Activated T-helper 2 cell treated with anti-CD3 and anti-CD28 coated beads, Interferon-gamma antibody, Interleukin-2, Interleukin-4, amounts not matched to agents 10 μg/mL and 5 μg/mL and 100 μg/mL, durations not matched to agents 14 hours and 24 hours and 36 hours (primary cell): ENCODE measurements at regions not wholly inside any gene's neighbourhood (a gene's known extent, or its start where the extent isn't known, plus 50 kb on each side); places are given as distances from the start of the nearest gene placed in this dataset.

Source experiments
- DNase-seq: peaks from one replicate; pipeline ENCODE4 v3.0.0; 2021; ENCODE audit warnings: low spot score
- H3K27ac Mint-ChIP-seq: one replicate; pipeline ENCODE4 v1.8.0; 2021; ENCODE audit warnings: mixed read lengths
- H3K27me3 Mint-ChIP-seq: one replicate; pipeline ENCODE4 v1.8.0; 2021; ENCODE audit warnings: low read depth, mixed read lengths
- H3K36me3 Mint-ChIP-seq: one replicate; pipeline ENCODE4 v1.8.0; 2021; ENCODE audit warnings: low read depth, mixed read lengths
- H3K4me1 Mint-ChIP-seq: one replicate; pipeline ENCODE4 v1.8.0; 2021; ENCODE audit warnings: low read depth, mixed read lengths
- H3K4me3 Mint-ChIP-seq: one replicate; pipeline ENCODE4 v1.8.0; 2021; ENCODE audit warnings: low read depth, mild to moderate bottlenecking, moderate library complexity, mixed read lengths
- H3K9me3 Mint-ChIP-seq: one replicate; pipeline ENCODE4 v1.8.0; 2021; ENCODE audit warnings: mixed read lengths
- intact Hi-C: fragments of 100-400 bp; cut with micrococcal nuclease; formaldehyde crosslinking; loops from one replicate; pipeline ENCODE4 v1.15.1; 2023

DNA sequence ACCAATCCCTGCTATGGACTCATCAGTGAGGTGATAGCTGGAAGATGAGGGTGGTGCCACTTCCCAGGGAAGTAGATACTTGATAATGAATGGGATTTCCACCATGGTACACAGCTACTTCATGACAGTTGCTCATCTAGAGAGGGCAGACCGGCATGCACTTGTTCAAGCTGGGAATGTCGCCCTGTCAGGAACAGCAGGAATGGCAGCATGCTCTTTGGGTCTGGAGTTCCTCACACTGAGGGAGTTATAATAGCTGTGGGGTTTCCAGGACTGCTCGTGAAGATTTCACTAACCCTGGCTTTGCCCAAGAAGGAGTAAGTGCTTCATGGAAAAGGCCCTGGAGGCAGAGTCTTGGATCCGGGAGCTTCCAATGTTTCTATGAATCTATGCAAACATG is 129.2 kb downstream of the PSMG1 start:
- Mint-ChIP-seq H3K9me3 (no peaks in the 10 kb centered on the region), H3K4me3 (no peak overlapping the region), H3K27ac (no peak overlapping the region), H3K4me1 (peaks cover under 1% of the 10 kb centered on the region), H3K27me3 (peaks cover 27% of the 10 kb centered on the region), H3K36me3 (no peaks in the 10 kb centered on the region)
- no peak for DNase-seq
- intact Hi-C loops: no loop called here

DNA sequence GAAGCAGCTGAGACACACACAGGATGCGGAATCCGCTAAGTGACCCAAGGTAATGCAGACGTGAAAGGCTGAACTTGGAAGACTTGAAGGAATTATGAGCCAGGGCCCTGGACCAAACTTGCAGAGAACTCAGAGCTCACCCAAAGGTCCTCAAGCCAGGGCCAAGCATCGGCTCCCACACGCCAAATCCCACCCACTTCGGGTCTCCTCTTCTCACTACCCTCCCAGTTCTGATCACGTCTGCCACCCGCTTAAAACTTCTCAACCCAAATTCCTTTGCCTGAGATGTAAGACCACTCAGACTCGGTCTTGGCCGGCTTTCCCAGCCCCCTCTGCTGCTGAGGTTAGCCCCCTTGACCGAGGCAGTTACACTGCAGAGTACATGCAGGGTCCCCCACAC is 130.1 kb downstream of the PSMG1 start:
- intact Hi-C loops: no loop called here
- H3K27ac Mint-ChIP-seq: no peak overlapping the region
- no peak for DNase-seq
- peaks cover 27% of the 10 kb centered on the region for H3K27me3 Mint-ChIP-seq
- H3K36me3 Mint-ChIP-seq: no peaks in the 10 kb centered on the region
- H3K4me3 Mint-ChIP-seq: no peak overlapping the region
- H3K4me1 Mint-ChIP-seq: no peaks in the 10 kb centered on the region
- H3K9me3 Mint-ChIP-seq: no peaks in the 10 kb centered on the region

DNA sequence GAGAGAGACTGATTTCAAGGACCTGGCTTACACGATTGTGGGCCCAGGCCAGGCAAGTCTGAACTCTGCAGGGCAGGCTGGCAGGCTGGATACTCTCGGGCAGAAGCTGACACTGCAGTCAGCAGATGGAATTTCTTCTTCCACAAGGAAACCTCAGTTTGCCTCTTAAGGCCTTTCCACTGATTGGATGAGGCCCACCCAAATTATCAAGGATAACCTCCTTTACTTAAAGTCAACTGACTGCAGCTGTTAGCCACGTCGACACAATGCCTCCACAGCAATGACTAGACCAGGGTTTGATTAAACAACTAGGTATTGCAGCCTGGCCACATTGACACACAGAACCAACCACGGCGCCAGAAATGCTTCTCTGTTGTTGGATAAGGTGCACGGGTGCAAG is 130.5 kb downstream of the PSMG1 start:
- Mint-ChIP-seq H3K36me3 (no peaks in the 10 kb centered on the region), H3K4me3 (no peak overlapping the region), H3K4me1 (no peaks in the 10 kb centered on the region), H3K27ac (no peak overlapping the region), H3K9me3 (no peaks in the 10 kb centered on the region), H3K27me3 (peaks cover 27% of the 10 kb centered on the region)
- no peak for DNase-seq
- intact Hi-C loops: no loop called here

DNA sequence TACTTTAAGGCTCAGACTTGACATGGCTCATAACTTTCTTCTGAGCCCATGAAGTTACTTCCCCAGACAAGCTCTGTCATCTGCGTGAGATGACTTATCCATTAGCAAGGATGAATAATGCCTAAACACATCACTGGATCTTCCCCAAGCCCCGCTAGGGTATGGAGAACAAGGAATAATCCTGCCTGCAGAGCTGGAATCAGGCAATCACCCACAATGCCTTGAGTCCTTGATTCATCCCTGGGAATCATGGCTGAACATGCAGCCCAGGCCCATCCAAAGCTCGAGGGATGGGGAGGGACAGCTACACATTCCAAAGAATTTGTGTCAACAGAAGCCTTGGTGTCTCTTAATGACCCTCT is 131.7 kb downstream of the PSMG1 start:
- Mint-ChIP-seq H3K9me3 (no peaks in the 10 kb centered on the region), H3K4me3 (no peak overlapping the region), H3K27ac (no peak overlapping the region), H3K4me1 (no peaks in the 10 kb centered on the region), H3K27me3 (peaks cover 20% of the 10 kb centered on the region), H3K36me3 (no peaks in the 10 kb centered on the region)
- intact Hi-C loops: no loop called here
- no peak for DNase-seq

GRCh38 chr21:39050841-39051587 is 132.2 kb downstream of the PSMG1 start:
- Mint-ChIP-seq H3K36me3 (no peaks in the 10 kb centered on the region), H3K27ac (no peak overlapping the region), H3K4me3 (no peak overlapping the region), H3K27me3 (peaks cover 14% of the 10 kb centered on the region), H3K4me1 (no peaks in the 10 kb centered on the region), H3K9me3 (no peaks in the 10 kb centered on the region)
- intact Hi-C loops: no loop called here
- DNase-seq: no peak

DNA sequence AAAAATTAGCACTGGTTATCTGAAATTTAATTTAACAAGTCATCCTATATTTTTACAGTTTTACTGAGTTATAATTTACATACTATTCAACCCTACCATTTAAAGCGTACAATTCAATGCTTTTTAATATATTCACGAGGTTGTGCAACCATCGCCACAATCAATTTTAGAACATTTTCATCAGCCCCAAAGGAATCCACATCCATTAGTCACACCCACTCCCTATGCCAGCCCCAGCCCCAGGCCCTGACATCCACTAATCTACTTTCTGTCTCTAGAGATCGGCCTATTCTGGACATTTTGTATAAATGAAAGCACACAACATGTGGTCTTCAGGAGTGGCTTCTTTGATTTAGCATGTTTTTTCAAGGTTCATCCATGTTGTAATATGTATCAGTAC is 134.7 kb downstream of the PSMG1 start:
- H3K4me3 Mint-ChIP-seq: no peak overlapping the region
- intact Hi-C loops: no loop called here
- no peak overlapping the region for H3K27ac Mint-ChIP-seq
- DNase-seq: no peak
- H3K4me1 Mint-ChIP-seq: no peaks in the 10 kb centered on the region
- no peaks in the 10 kb centered on the region for H3K9me3 Mint-ChIP-seq
- peaks cover 2% of the 10 kb centered on the region for H3K27me3 Mint-ChIP-seq
- no peaks in the 10 kb centered on the region for H3K36me3 Mint-ChIP-seq

DNA sequence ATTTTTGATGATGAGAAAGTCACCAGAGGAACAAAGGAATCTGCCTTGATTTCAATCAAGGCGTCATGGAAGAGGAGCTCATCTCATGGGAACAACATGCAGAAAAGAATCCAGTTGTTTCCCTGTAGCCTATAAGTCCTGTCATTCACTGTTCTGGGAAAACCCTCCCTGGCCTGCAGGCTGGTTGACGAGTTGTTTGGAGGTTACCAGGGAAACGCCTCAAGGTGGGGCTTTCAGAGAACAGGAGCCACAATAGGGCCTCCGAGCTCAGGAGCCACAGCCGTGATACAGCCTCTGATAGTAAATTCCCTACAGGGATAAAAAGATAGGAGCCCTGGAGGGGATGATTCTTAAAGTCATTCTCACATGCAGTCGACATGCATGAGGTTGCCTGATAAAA is 135.2 kb downstream of the PSMG1 start:
- Mint-ChIP-seq H3K4me3 (no peak overlapping the region), H3K27me3 (no peaks in the 10 kb centered on the region), H3K27ac (no peak overlapping the region), H3K4me1 (no peaks in the 10 kb centered on the region), H3K9me3 (no peaks in the 10 kb centered on the region), H3K36me3 (no peaks in the 10 kb centered on the region)
- DNase-seq: no peak
- intact Hi-C loops: no loop called here

DNA sequence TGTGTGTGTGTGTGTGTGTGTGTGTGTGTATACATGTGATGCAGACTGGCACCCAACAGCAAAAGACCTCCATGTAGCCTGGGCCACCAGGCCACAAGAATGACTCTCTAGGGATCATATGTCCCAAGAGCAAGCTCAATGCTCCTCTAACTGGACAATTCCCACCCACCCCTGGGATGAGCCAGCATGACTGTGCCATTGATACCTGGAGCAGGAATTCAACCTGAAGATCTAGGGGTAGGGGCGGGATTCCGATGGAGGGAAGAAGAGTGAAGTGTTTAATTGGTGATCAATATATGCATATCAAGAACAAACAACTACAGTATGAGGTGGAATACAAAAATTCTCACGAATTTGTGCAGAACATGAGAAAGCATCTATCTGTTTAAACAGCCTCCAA is 136.2 kb downstream of the PSMG1 start:
- no peaks in the 10 kb centered on the region for H3K4me1 Mint-ChIP-seq
- no peaks in the 10 kb centered on the region for H3K27me3 Mint-ChIP-seq
- intact Hi-C loops: no loop called here
- H3K27ac Mint-ChIP-seq: no peak overlapping the region
- peaks cover 4% of the 10 kb centered on the region for H3K9me3 Mint-ChIP-seq
- no peak overlapping the region for H3K4me3 Mint-ChIP-seq
- no peak for DNase-seq
- no peaks in the 10 kb centered on the region for H3K36me3 Mint-ChIP-seq

- intact Hi-C loops: no loop called here
- no peak for DNase-seq
- Mint-ChIP-seq H3K36me3 (no peaks in the 10 kb centered on the region), H3K4me1 (peaks cover 2% of the 10 kb centered on the region), H3K4me3 (no peak overlapping the region), H3K27ac (no peak overlapping the region), H3K27me3 (no peaks in the 10 kb centered on the region), H3K9me3 (peaks cover 6% of the 10 kb centered on the region)
Observed at GRCh38 chr21:39046236-39046916, 136.9 kb downstream of the PSMG1 start.

- no peak for DNase-seq
- H3K9me3 Mint-ChIP-seq: peaks cover 6% of the 10 kb centered on the region
- H3K36me3 Mint-ChIP-seq: peaks cover 5% of the 10 kb centered on the region
- intact Hi-C loops: no loop called here
- H3K4me3 Mint-ChIP-seq: no peak overlapping the region
- H3K27ac Mint-ChIP-seq: no peak overlapping the region
- no peaks in the 10 kb centered on the region for H3K27me3 Mint-ChIP-seq
- peaks cover 27% of the 10 kb centered on the region for H3K4me1 Mint-ChIP-seq
Observed at GRCh38 chr21:39041816-39042215, 141.4 kb downstream of the PSMG1 start.

DNA sequence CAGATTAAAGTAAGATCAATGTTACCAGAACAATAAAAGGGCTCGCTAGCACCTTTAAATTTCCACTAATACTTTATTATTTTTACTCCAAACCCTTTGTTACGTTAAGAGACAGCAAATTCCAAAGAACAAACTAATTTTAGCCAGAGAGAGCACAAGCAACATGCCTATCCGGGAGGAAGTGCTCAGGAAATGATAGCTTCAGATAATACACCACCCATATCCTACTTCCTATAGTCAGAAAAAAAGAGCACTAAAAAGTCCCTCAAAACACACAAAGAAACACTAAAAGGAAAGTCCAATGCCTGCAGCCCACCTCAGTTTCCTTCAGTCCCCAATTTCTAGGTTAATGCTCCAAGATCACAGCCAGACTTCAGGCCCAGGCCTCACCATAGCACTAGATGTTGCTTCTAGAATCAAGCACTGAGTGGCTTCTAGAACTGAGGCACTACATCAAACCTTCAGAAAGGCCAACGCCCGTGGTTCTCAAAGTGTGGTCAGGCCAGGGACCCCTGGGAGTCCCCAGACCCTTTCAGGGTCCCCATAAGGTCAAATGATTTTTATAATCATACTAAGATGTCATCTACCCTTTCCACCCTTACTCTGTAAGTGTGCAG is 142.6 kb downstream of the PSMG1 start:
- intact Hi-C loops: no loop called here
- no peak for DNase-seq
- Mint-ChIP-seq H3K4me3 (no peak overlapping the region), H3K36me3 (peaks cover 5% of the 10 kb centered on the region), H3K4me1 (peaks cover 29% of the 10 kb centered on the region), H3K27me3 (no peaks in the 10 kb centered on the region), H3K27ac (peak overlapping the region; percentile 87), H3K9me3 (peaks cover 6% of the 10 kb centered on the region)

DNA sequence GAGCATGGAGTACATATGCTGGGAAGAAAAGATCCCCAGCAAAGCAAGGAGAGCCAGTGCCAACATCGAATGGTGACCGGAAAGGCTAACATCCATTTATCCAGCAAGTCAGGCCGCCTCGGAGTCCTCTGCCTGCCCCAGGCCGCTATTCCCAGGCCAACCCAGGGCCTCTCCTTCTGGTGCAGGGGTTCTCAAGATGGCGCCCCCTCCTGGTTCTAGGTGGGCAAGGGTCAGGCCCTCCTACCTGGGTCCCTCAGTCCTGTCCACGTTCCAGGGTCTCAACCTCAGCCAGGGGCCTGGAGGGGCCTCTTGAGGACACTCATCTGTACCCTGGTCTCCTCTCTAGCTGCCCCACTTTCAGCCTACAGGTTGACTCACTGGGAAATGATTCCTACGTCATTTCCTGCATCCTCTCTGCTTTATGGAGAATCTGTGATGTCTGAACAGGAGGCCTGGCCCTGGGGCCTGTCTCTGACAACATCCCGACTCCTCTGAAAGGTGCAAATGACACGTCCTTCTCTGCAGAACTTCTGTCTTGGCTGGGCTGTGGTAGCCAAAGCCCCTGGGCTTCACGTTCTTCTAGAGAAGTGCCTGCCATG is 145.3 kb downstream of the PSMG1 start:
- H3K4me3 Mint-ChIP-seq: no peak overlapping the region
- peaks cover 5% of the 10 kb centered on the region for H3K36me3 Mint-ChIP-seq
- no peak overlapping the region for H3K27ac Mint-ChIP-seq
- intact Hi-C loops: no loop called here
- no peak for DNase-seq
- no peaks in the 10 kb centered on the region for H3K27me3 Mint-ChIP-seq
- H3K4me1 Mint-ChIP-seq: peaks cover 41% of the 10 kb centered on the region
- H3K9me3 Mint-ChIP-seq: peaks cover 6% of the 10 kb centered on the region

- peaks cover 2% of the 10 kb centered on the region for H3K27me3 Mint-ChIP-seq
- H3K9me3 Mint-ChIP-seq: no peaks in the 10 kb centered on the region
- no peak for DNase-seq
- peaks cover 5% of the 10 kb centered on the region for H3K36me3 Mint-ChIP-seq
- H3K4me1 Mint-ChIP-seq: peaks cover 40% of the 10 kb centered on the region
- intact Hi-C loops: no loop called here
- no peak overlapping the region for H3K27ac Mint-ChIP-seq
- H3K4me3 Mint-ChIP-seq: no peak overlapping the region
Observed at GRCh38 chr21:39036581-39036980, 146.7 kb downstream of the PSMG1 start.
